Ammon's horn (tissue), 1 donor: ENCODE measurements at regions not wholly inside any gene's neighbourhood (a gene's known extent, or its start where the extent isn't known, plus 50 kb on each side); places are given as distances from the start of the nearest gene placed in this dataset.
"Not testable (repeated sequence)": the region's sequence is repeated elsewhere in the genome, so short reads cannot be mapped to it uniquely, and the experiment has no call there.

ENCODE experiments used
- DNase-seq: peaks from one replicate; pipeline ENCODE4 v3.0.0-alpha.2; 2016; ENCODE audit warnings: low spot score

DNA sequence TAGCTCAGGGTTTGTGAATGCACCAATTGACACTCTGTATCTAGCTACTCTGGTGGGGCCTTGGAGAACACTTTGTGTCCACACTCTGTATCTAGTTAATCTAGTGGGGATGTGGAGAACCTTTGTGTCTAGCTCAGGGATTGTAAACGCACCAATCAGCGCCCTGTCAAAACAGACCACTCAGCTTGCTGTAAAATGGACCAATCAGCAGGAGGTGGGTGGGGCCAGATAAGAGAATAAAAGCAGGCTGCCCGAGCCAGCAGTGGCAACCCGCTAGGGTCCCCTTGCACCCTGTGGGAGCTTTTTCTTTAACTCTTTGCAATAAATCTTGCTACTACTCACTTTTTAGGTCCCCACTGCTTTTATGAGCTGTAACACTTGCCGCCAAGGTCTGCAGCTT is 115.6 kb upstream of the MBNL1 start:
- DNase-seq, result not testable (repeated sequence)

DNA sequence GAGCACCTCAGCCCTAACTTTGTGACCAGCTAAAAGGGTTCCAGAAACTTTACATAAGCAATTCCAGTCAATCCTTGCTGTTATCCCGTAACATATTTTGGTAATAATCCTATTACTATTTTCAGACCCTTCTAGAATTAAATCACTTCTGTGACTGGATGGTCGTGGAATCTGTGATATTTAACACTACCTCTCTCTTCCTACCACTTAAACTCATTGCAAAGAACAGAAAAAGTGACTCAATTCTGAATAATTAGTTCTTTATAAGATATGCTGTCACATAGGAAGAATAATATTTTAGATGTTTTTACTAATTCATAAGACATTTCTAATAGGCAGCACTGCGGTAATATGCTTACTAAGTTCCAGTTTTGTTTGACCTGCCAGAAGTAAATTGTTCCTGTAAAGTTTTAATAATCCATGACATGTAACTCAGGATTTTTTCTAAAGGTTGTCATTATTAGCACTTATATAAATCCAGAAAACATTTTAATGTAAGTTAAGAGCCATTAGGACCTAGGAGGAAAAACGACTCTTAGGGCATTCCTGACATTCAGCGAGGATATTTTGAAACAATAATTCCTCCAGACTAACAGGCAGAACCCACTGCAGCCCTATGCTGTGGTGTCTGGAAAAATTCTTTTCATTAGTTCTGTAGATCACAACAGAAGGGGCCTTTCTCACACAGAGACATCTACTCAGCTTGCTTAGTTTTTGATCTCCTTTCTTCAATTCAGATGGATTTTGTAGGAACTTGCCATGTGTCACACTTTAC is 113.3 kb upstream of the MBNL1 start:
- DNase-seq, result no peak

DNA sequence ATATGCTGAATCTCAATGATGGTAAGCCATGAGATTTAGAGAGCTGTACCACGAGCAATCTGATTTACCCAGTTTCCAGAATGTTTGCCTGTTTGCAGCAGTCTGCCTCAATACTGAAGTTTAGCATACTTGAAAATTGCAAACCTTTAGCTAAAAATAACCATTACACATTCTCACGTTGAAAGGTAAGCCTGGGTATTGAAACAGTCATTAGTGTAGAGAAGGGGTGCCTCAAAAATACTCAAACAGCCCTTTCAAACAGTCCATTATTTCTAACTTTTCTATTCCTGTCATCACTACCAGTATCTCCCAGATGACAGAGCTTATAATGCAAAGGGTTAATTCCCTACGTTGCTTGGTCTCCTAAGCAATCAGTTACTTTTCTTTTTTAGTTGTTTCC is 111.8 kb upstream of the MBNL1 start:
- no peak for DNase-seq

DNA sequence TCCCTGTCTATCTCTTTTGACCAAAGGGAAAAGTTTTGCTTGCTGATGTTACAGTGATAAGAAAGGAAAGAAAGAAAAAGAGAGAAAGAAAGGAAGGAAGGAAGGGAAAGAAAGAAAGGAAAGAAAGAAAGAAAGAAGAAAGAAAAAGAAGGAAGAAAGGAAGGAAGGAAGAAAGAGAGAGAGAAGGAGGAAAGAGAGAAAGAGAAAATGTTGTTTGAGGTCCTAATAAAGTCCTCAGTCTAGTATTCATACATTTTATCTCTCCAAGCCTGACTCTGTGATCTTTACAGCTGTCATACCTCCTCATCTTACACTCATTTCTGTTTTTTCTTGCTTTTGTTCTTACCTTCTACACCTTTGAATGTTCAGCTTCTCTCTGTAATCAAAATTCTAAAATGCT is 111.4 kb upstream of the MBNL1 start:
- no peak for DNase-seq

DNA sequence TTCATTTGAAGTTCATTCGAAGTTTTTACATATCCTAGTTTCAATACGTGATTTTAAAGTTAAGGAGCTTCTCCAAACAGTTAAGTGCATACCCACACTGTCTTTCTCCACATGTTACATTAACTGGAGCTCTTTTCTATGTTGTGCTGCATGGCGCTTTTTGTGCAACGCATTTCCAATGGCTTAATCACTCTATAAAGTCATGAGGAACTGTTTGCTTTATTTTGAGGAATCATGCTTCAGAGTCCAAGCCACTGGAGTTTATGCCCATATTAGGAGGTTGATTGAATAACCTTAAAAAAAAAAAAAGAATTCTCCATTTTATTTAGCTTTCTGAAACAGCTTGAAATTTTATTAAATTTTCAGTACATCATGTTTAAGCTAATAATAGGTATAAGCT is 109.4 kb upstream of the MBNL1 start:
- DNase-seq, result no peak

DNA sequence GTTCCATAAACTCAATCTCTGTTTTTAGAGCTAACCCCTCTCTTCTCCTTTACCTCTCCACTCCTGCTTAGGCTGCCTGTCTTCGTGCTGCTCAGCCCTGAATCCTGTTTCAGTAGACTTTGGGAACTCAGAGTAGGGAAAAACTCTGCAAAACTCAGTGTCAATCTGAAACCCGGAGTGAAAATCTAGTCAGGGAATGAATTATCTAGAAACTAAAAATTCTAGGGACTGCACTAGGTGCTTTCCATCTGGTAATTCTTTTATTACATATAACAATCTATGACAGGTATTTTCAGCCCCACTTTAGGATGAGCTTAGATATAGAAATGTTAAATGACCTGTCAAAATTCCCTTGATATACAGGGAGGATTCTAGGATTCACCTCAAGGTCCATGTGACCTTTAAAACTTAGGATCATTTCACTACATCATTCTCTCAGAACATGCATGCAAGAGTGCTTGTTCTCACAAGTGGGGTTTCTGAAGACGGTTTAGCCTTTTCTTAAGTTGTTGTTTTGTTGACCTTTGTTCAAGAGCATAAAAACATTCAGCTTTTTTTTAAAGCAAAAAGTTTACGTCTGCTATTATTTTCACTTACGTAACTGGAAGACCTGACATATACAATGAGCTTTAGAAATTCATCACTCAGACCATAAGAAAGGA is 108.2 kb upstream of the MBNL1 start:
- DNase-seq, result no peak

DNA sequence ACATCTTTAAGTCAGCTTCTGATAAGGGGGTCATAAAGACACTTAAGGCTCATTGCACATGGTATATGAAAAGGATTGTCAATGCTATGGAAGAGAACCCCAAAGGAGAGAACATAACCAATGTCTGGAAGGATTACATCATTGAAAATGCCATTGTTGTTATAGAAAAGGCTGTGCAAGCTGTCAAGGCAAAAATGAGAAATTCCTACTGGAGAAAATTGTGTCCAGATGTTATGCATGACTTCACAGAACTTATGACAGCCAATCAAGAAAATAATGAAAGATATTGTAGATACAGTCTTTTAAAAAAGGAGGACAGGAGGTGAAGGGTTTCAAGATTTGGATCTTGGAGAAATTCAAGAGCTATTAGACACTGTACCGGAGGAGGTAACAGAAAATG is 96.3 kb upstream of the MBNL1 start:
- no peak for DNase-seq

DNA sequence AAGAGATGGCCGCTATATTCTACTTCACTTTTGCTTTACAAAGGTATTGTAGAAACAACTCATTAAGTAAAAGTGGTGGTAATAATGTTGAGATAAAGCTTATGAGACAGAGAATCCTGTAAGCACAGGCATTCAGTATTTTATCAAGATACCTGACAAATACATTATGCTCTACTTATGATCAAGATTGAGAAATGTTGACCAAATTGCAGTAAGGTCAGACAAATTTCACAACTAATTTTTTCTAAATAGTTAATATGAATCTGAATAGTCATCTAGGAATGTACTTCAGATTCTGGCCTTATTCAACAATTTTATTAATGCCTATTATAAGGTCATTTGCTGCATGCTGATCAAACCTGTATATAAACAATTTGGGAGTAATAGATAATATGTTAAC is 95.1 kb upstream of the MBNL1 start:
- DNase-seq, result no peak

DNA sequence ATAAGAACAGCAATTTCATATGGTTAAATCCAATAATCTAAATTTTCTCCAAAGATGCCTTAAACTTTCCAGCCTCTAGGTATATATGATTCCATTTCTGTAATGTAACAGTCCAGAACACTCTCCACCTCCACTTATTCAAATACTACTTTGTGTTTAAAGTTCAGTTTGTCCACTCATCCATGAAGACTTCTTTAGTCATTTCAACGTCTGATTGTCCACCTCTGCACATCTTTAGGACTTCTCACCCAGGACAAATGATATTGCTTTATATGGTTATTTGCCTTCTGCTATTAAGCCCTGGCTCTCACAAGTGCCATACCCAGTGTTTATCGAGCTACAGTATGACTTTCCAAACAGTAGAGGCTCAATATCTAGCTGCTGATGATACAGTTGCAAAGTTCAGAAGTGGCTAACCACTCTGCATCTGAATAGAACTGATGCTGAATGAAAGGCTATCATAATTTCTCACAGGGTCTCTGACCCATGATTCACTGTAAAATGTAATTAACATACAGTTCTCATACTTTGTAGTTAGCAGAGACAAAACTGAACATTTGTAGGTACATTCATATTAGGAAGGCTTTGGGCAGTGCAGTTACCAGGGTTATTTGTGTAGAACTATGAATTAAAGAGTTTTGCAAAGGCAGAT is 93.7 kb upstream of the MBNL1 start:
- DNase-seq, result no peak

DNA sequence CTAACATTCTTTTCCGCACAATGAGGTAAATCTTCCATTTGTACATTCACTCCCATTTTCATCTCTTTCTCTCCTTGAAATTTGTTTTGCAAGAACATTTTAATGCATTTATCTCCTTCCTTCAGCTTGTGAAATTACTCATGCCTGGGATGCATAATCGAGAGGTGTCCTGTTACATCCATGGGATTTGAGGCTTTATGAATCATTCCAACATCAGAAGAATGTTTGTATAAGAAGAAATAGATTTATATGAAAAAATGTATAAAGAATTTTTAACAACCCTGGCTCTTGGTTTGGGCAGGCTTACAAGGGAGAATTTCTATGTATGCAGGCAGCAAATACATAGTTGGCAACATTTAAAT is 93.2 kb upstream of the MBNL1 start:
- DNase-seq, result no peak

DNA sequence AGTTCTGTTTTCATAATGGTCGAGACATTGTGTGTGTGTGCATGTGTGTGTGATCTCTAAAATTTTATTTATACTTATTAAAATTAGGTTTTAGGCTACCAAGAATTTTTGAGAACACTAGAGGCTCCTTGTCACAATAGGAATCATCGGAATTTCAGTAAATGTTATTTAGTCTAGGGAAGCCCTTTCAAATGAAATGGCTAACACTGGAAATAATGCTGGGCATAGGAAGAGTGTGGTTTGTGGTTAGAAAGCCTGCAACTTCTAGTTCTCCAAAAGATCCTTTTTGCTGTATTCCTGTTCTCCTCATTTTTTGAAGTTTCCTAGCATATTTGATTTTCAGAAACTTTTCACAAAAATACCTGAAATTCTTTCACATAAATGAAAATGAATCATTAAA is 92.5 kb upstream of the MBNL1 start:
- DNase-seq, result no peak

DNA sequence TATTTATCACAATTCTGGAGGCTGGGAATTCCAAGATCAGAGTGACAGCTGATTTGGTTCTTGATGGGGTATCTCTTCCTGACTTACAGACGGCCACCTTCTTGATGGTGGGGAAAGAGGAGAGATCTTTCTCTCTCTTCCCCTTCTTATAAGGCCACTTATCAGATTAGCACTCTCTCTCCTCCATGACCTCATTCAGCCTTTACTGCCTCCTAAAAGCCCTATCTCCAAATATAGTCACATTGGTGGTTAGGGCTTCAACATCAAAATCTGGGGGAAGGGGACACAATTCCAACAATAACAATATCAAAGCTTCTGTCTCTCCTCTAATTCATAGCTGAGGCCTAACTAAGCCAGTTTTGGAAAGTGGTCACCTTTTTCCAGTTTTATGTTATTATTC is 91.7 kb upstream of the MBNL1 start:
- no peak for DNase-seq

DNA sequence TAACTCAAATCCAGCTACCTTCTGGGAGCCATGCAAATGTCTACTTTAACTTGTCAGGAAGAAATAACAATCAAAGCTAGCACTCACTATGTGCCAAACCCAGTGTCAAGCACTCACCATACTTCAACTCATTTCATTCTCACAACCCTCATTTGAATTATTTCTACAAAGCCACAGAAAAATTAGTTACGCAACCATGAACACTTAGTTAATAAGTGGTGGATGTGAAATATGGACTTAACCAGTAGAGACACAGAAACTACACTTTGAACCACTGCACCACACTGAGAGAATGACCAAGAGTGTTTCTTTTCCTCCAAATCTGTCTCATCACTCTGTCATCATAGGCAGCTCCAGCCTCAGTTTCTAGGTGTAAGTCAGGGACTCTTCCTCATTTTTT is 91.0 kb upstream of the MBNL1 start:
- DNase-seq, result no peak

DNA sequence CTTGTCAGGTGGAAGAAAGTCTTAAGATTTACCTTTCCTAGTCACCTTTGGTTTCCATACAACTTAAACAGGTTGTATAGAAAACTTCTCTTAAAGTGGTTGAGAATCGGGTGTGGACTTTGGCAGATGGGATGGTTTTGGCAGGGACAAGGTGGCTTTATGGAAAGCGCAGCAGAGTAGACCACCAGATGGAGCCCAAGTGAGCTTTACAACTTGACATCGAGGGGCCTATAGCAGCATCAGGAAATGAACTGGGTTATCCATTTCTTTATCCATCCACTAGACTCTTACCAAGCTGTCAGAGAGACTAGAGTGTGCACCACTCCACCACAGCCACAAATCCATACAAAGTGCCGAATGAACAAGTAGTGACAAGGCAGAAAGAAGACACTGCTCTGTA is 85.3 kb upstream of the MBNL1 start:
- peak; percentile 60 for DNase-seq

DNA sequence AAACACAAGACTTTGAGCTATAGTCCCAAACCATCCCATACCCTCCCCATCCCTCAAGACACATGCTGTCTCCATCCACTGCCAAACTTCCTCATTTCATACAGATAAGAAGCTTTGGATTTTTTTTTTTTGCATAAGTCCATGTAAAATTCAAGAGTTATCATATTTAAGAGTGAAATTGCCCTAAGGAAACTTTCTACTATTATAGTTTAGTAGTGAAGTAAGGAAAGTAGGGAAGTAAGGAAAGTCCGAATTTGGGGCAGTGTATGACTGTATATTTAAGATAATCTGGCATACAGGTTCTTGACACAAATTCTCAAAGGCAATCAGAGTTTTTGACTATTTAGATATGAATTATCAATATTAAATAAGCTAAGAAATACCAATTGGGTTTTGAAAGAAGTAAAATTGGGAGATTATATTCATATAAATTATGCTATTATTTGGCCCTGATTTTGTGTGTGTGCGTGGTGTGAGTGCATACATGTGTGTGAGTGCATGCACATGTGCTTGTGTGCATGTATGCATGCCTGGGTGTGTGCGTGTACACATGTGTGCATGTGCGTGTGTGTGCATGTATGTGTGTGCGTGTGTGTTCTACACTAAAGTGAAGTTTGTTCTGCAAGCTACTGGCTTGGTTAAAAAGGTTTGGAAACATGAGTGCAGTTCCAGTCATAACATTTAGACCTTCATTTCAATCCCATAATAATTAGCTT is 83.6 kb upstream of the MBNL1 start:
- DNase-seq, result no peak

DNA sequence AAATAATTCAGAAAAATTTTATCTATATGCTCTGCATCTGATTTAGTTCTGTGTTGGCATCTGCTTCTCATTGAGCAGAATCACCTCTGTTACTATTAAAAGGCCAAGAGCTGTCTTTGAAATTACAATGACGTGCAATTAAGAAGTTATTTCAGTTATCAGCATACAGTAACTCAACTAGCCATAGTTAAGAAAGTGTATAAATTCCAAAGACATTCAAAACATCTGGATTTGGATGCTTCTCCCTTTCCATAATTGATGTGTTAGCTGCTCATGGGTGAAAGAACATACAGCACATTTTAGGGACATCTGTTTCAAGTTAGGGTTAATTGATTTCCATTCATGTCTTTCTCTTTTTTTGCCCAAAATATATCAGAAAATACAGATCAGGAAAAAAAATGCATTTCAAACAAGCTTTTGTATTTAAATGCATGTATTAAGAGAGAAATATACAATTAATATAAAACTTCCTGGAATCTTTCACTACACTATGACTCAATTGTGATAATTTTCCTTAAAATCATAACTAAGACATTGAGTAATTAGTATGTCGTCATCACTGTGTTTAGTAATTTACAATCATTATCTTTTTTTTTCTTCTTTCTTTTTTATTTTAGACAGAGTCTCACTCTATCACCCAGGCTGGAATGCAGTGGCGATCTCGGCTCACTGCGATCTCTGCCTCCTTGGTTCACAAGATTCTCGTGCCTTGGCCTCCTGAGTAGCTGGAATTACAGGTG is 82.7 kb upstream of the MBNL1 start:
- DNase-seq, result no peak

DNA sequence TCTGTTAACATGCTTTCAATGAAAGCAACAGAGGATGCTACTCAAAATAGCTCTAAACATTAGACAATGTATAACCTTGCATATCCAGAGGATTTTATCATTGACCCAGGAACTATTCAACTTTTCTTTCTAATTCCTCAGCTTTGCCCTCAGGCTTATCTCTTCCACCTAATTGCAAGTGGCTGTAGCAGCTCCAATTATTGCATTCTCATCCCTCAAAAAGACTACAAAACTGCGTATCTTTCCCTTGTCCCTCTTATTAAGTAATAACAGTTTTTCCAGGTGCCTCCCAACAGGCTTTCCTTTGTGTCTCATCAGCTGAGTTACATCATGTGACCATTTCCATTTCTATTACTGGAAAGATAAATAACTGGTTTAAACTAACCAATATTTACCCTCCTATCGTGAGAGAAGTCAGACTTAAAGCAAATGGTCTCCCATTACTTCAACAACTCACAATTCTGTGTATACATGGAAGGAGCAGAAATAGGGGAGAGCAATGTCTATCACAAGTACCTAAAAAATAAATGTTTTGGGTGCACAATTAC is 78.0 kb upstream of the MBNL1 start:
- no peak for DNase-seq

DNA sequence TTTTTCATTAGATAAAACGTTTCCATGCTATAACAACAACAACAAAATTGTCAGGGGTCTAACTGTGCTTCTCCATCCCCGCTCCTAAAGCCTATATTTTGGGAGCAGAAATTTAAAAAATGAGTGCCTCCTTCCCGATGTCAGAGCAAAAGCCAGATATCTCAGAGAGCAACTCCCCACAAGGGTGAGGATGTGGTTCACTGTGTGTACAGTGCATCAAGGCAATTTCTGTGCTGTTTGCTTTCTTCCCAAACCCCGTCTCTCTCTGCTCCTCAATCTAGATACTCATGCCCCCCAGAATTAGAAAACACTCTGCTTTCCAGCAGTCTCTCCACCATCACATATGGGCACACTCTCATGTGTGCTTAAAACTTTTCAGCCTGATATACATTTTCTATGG is 76.7 kb upstream of the MBNL1 start:
- DNase-seq, result no peak

DNA sequence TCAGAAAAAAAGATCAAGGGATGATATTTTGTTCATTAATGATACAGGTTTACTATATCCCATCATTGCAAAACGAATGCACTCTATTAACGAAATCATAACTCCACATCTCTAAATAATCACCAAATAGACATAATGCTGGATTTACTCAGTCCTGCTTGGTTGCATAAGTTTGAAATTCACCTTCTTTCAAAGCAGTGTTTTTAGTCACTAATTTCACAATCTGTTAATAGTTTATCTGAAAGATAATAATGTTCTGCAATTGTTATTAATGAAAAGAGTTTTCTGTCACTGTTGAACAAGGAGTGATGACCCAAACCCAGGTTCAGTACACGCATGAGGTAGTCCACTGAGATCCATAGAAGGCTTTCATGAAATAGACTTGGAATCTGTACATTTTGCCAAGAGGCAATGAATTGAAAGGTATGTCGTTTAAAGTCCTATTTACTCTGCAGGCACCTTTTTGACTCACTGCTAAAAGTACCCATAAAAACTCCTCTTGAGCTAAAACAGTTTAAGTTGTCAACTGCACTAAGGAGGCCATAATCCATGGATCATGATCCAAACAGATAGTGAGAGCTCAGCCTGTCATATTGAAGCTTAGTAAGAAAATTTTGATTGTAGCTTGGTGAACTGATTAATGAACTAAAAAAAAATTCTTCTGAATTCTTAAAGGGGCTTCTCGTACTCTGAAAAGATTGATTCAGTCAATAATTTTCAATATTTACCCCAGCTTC is 75.6 kb upstream of the MBNL1 start:
- no peak for DNase-seq

DNA sequence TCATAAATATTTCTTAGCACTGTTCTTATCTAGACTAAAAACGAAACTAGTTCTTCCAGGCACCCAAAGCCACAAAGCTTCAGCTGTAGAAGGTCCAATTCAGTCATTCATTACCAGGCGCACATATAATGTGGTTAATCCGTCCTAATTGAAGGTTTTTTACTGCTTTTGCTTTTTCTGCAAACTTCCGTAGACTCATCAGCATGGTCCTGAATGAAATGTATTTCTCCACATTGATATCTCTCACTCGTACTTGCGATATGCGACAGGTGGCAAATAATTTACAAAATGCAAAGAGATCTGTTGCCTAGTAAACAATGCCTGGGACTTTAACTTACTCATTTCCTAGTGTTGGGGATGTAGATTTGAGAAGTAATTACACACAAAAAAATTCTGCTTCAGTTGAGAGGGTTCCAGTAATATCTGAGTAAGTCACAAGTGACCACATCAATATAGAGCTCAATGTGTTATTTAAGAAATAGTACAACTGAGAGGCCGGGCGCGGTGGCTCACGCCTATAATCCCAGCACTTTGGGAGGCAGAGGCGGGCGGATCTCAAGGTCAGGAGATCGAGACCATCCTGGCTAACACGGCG is 75.0 kb upstream of the MBNL1 start:
- DNase-seq, result no peak

DNA sequence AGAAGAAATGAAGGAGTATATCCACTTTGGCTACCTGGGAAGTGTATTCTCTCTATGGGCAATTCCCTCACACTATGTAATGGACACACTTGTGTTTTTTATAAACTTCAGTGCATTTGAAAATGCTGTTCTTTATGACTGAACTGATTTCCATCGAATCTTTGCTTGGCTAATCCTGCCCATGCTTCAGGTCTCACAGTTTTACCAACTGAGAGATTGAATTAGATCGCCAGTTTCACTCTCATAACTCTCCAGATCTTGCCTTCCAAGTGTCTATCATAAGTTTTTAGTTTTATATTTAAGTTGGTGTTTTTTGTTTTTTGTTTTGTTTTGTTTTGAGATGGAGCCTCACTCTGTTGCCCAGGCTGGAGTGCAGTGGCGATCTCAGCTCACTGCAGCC is 73.5 kb upstream of the MBNL1 start:
- DNase-seq, result no peak
